ENCODE measurements at regions not wholly inside any gene's neighbourhood (a gene's known extent, or its start where the extent isn't known, plus 50 kb on each side); places are given as distances from the start of the nearest gene placed in this dataset.

DNA sequence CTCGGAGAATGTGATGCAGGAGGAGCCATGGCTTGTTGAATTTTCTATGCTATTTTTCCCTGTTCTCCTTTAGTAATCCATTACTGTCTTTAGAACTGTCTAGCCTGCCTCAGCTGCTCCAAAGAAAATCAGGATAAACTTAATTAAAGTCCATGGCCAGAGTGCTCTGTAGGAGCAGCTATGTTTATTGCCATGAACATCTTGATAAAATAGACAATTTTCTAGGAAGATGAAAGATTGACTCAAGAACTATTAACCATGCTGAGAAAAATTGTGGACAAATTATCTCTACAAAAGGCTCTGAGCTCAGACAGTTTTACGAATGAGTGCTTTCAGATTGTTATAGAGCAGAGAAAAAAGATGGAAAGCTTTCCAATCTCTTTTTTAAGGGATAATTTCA lies 193.0 kb downstream of the TTC32 start:
- TF ChIP-seq CTCF (IDR thresholded peaks at IDR 0.05): no peak
- TF ChIP-seq EP300 (IDR thresholded peaks at IDR 0.05): no peak
